ENCODE measurements at regions not wholly inside any gene's neighbourhood (a gene's known extent, or its start where the extent isn't known, plus 50 kb on each side); places are given as distances from the start of the nearest gene placed in this dataset.

GRCh38 chr2:122447237-122447636 lies 691.8 kb downstream of the TSN start:
- DNase-seq = no peak

GRCh38 chr2:122451040-122451439 lies 695.6 kb downstream of the TSN start:
- DNase-seq = peak; percentile 17

GRCh38 chr2:122451697-122452096 lies 696.2 kb downstream of the TSN start:
- no peak for DNase-seq

- DNase-seq = no peak
Measured at GRCh38 chr2:122469147-122469546, 713.7 kb downstream of the TSN start.

DNA sequence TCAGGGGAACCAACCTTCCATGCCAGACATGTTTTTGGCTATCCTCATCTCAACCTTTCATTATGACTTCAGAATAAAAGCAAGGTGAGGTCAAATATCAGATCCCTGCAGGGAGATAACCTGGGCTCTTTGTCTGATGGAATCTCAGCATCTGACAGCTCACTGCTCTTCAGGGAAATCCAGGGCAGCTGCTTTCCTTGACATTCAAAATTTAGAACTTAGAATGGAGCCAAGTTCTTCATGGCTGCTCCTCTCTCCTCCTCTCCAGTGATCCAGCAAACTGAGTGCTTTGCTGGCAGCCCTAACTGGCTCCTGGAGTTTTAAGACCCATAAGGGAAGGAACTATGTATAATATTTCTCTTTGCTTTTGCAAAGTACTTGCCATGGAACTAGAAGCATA lies 716.3 kb downstream of the TSN start:
- no peak for DNase-seq

- DNase-seq = no peak
Measured at GRCh38 chr2:122478117-122478516, 722.7 kb downstream of the TSN start.

GRCh38 chr2:122478771-122479170 lies 723.3 kb downstream of the TSN start:
- no peak for DNase-seq

DNA sequence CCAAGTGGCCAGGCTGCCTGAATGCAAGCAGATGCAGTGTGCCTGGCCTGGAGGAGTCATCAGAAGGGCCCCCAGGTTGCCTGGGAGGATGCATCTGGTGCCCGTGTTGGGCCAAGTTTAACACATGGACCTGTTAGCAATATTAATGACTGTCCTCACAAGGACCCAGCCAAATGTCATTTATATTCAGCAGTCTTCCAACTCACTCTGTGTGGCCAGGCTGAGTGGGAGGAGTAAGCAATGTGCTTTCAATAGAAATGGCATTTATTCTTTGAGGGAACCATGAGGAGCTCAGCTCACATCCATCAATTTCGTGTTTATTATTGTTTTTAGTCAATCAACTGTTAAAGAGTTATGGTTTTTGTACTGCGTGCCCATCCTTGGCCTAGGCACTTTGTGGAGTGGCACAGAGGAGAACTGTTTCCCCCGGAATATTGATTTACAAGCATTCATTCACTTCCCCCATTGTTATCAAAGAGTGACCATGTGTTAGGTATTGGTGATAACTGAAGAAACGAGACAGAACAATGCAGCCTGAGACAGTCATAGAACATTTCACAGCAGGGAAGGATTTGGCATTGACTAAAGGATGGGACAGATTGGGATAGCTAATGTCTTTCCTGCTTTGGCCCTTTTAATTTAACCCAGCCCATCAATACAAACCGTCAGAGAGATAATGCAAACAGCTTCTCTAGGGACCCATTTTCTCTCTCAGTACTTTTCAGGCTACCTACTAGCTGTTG lies 725.2 kb downstream of the TSN start:
- no peak for DNase-seq

DNA sequence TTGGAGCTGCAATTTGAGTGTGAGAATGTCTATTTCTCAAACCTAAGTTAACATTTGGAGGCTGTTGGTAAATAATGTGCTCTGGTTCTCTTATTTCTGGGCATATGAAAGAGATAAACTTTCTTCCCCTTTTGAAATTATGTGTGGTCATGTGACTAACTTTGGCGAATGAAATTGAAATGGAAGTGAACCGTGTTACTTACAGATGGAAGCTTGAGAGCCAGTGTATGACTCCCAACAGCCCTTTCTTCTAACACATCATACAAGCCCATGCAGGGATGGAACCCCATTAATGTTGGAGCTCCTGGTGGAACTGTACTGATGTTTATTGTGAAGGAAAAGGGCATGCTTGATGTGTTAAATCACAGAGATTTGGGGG lies 725.8 kb downstream of the TSN start:
- no peak for DNase-seq

DNA sequence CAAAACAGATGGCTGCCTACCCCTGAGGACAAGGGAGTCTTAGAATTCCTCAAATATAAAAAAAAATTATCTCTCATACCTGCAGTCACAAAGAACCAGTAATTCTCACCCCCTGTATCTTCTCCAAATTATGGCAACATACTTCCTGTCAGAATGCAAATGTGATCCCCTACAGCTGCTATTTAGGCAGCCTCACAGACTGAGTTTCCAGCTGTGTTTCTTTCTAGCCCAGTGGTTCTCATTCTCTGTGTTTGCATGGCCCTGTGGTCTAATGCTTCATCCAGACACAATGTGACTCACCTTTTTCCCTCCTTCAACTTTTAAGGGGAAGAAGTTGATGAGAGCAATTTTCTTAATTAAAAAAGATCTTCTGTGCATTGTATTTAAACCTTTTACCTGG lies 726.3 kb downstream of the TSN start:
- no peak for DNase-seq

- no peak for DNase-seq
Measured at GRCh38 chr2:122486086-122486485, 730.6 kb downstream of the TSN start.

- no peak for DNase-seq
Measured at GRCh38 chr2:122486705-122487415, 731.4 kb downstream of the TSN start.

DNA sequence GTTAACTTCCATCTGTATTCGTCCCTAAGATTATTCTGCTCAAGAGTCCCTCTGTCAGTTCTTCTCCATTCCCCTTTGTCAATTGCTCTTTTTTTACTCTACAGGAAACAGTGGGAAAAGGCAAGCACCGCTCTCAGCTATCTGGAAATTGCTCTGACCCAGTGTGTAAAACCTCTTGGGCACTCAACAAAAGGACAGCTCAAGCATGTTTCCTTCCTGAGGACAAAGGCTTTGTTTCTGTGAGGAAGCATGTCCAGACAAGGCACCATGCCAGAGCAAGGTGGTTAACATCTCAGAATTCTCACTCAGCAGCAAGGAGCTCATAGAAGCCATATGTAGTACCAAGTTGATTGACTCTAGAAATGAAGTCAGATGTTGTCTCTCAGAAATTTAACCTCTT lies 735.6 kb downstream of the TSN start:
- DNase-seq = no peak

GRCh38 chr2:122500316-122501105 lies 745.1 kb downstream of the TSN start:
- no peak for DNase-seq

DNA sequence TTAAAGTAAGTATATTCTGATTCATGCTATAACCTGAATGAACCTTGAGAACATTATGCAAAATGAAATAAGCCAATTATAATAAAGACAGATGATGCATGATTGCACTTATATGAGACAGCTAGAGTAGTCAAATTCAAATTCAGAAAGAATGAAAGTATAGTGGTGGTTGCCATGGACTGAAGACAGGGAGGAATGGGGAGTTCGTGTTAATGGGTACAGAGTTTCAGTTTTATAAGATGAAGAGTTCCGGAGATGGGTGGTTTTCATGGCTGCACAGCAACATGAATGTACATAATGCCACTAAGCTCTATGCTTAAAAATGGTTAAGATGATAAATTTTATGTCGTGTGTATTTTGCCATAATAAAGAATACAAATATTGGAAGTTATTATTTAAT lies 751.2 kb downstream of the TSN start:
- DNase-seq = no peak

- DNase-seq = no peak
Measured at GRCh38 chr2:122507261-122507660, 751.8 kb downstream of the TSN start.

DNA sequence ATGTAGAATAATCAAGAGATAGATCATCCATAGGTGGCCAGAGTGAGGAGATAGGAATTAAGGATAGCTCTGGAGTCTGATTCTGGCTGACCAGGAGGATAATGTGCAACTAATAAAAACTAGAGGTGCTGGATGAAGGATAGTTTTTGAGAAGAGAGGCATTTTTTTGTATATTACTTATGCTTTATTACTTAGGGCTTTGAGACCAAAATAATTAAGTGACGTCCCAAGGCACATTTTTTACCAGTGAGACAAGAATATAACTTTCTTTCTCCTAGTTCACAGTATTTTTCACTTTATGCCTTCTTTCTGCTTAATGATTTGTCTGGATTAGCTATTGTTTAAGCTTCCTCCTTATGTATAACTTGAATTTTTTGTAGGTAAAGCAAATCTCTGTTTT lies 756.6 kb downstream of the TSN start:
- DNase-seq = no peak

DNA sequence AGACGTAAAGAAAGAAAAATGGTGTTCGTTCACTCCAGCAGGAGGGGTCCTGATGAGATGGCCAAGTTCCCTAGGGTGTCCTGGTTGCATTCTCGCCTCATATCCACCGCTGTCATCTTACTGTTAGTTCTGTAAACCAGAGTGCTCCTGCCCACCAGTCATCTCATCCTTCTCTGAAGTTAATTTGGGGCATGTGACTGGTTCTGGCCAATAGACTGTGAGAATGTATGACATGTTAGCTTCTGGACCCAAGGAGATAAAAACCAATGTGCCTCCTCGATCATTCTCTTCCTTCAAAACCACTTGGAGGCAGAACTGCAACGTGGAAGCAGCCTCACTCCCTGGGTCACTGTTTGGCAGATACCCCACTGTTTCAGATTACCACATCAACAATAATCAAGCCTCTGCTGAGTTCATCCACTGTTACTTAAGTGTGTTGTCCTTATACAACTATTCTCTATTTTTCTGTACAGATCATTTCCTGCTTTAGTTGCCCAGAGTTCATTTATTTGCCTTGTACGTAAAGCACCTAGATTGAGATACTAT lies 759.1 kb downstream of the TSN start:
- no peak for DNase-seq

GRCh38 chr2:122515731-122516290 lies 760.4 kb downstream of the TSN start:
- DNase-seq = no peak

GRCh38 chr2:122516775-122517174 lies 761.3 kb downstream of the TSN start:
- DNase-seq = no peak

DNA sequence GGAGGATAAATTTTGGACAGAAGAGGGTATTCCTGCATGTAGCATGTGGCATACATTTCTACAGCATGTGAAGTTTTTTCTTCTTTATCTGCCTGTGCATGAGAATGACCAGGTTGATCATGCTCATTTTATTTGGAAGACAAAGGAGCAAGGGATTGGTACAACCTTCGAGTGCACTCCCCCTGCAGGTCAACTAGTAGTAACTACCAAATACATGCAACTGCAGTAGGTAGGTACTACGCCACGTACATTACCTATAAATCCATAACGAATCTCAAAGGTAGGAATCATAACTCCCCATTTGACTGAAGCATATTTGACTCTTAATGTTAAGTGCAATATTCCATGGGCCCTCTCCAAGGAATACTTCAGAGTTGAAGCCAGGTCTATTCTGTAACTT lies 763.9 kb downstream of the TSN start:
- peak; percentile 3 for DNase-seq

DNA sequence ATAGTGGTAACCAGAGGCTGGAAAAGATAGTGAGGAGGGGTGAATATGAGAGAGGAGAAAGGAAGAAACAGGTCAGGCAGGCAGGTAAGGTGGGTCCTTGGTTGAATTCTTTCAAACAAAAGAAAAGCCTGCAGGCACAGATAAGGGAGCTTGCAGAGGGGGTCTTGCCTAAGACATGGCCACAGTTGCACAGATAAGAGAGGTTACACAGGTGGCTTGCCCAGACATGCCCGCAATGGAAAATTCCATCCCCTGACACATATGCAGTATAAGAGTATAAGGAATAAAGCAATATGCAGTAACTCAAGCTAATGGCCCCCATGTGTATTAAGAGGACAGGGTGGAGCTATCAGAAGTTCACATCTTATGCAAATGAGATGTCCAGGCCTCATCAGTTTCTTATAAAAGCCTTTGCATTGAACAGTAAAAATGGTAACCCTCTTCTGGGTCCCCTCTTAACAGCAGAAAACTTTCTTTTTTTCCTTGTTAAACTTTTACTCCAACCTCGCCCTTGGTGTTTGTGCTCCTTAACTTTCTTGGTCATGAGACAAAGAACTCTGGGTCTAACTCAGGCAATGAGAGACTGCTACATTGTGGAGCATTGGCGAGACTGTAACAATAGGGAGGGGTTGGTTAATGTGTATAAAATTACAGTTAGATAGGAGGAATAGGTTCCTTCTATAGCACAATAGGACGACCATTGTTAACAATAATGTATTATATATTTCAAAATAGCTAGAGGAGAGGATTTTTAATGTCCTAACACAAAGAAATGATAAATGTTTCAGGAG lies 764.6 kb downstream of the TSN start:
- DNase-seq = no peak

Data from activated CD4-positive, alpha-beta T cell treated with anti-CD3 and anti-CD28 coated beads, Interleukin-10, Interleukin-2, amounts not matched to agents 100 ng/mL and 50 ng/mL, durations not matched to agents 16 hours and 8 hours (primary cell).